ENCODE measurements at regions not wholly inside any gene's neighbourhood (a gene's known extent, or its start where the extent isn't known, plus 50 kb on each side); places are given as distances from the start of the nearest gene placed in this dataset.

DNA sequence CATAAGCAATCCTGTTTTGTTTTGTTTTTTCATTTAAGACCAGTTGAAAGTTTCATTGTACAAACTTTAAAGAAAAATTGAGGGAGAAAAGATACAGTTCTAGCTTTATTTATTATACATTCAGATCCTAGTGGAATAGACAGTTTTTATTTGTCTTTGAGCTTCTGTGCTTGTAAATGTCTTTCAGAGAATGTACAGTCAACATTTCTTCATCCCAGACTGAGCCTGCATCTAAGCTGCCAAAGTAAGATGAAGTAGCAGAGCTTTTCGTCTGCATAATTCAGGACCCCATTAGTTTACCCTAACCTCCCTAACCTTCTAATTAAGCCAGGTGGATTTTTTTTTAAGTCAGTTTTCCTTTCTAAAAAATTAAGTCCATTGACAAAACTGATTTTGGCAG is 516.7 kb upstream of the HTR2A start:
- H2AK5ac ChIP-seq (ENCODE audit: insufficient read length, low read length): no peak overlapping the region
- no peaks in the 10 kb centered on the region for H3K23me2 ChIP-seq (ENCODE audit: insufficient read length, low read depth, low read length, poor library complexity, severe bottlenecking)
- no peak overlapping the region for H4K8ac ChIP-seq (replicated peaks; ENCODE audit: insufficient read length, low read depth, low read length)
- no peak overlapping the region for H3K4ac ChIP-seq (ENCODE audit: low read depth, low read length)
- no peak overlapping the region for H2BK15ac ChIP-seq (ENCODE audit: low read depth, low read length)
- H3K56ac ChIP-seq (ENCODE audit: insufficient read length, low read depth, low read length): no peak overlapping the region
- Mint-ChIP-seq H3K27me3 (ENCODE audit: low read depth) (no peaks in the 10 kb centered on the region), H3K9me3 (no peaks in the 10 kb centered on the region), H3K4me1 (peaks cover under 1 to 7% of the 10 kb centered on the region in 2 experiments; a peak in 1 of 4 replicates), H3K36me3 (ENCODE audit: insufficient read depth in 1 of 3, low read depth in 3 of 3) (no peaks in the 10 kb centered on the region), H3K4me3 (no peak overlapping the region), H3K27ac (no peak overlapping the region)
- no peak overlapping the region for H3K27ac ChIP-seq (ENCODE audit: insufficient read length, low read depth, low read length)
- no peak for DNase-seq
- no peaks in the 10 kb centered on the region for H3K79me2 ChIP-seq (ENCODE audit: insufficient read depth, low read length)
- TF ChIP-seq, protein P1, sequence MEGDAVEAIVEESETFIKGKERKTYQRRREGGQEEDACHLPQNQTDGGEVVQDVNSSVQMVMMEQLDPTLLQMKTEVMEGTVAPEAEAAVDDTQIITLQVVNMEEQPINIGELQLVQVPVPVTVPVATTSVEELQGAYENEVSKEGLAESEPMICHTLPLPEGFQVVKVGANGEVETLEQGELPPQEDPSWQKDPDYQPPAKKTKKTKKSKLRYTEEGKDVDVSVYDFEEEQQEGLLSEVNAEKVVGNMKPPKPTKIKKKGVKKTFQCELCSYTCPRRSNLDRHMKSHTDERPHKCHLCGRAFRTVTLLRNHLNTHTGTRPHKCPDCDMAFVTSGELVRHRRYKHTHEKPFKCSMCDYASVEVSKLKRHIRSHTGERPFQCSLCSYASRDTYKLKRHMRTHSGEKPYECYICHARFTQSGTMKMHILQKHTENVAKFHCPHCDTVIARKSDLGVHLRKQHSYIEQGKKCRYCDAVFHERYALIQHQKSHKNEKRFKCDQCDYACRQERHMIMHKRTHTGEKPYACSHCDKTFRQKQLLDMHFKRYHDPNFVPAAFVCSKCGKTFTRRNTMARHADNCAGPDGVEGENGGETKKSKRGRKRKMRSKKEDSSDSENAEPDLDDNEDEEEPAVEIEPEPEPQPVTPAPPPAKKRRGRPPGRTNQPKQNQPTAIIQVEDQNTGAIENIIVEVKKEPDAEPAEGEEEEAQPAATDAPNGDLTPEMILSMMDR (conservative IDR thresholded peaks at IDR 0.05): no peak
- no peaks in the 10 kb centered on the region for H3K4me1 ChIP-seq (ENCODE audit: insufficient read depth, low read length)
- no peak overlapping the region for H2BK5ac ChIP-seq (ENCODE audit: insufficient read length, low read length)
- H3K27me3 ChIP-seq (ENCODE audit: insufficient read depth, low read length): no peaks in the 10 kb centered on the region
- H3K4me2 ChIP-seq (ENCODE audit: insufficient read depth, insufficient read length, low read length): no peak overlapping the region
- H3T11ph ChIP-seq (ENCODE audit: low read length): no peak overlapping the region
- H3K23ac ChIP-seq (ENCODE audit: insufficient read length, low read depth, low read length): no peak overlapping the region
- WGBS (ENCODE audit: extremely low coverage, insufficient read length, low lambda C conversion rate): no CpG with 5 or more reads among the region's 1 CpG
- no peak overlapping the region for H2AFZ ChIP-seq (ENCODE audit: low read length)
- no peaks in the 10 kb centered on the region for H3K79me1 ChIP-seq (ENCODE audit: insufficient read depth, low read depth, low read length, poor library complexity, severe bottlenecking)
- no peaks in the 10 kb centered on the region for H3K9me3 ChIP-seq (ENCODE audit: control insufficient read depth, low read depth, low read length)
- H4K91ac ChIP-seq (ENCODE audit: insufficient read length, low read depth, low read length): no peak overlapping the region
- no peak overlapping the region for H2BK120ac ChIP-seq (ENCODE audit: low read depth, low read length, poor library complexity, severe bottlenecking)
- no peak overlapping the region for H3K18ac ChIP-seq (ENCODE audit: insufficient read length, low read depth, low read length)
- H3K9ac ChIP-seq (ENCODE audit: extremely low read depth, insufficient read length, low read length): no peak overlapping the region
- H4K20me1 ChIP-seq (ENCODE audit: control insufficient read depth, insufficient read depth, insufficient read length): no peaks in the 10 kb centered on the region
- no peak overlapping the region for H3K14ac ChIP-seq (ENCODE audit: insufficient read depth, low read length)
- no peak overlapping the region for H2BK12ac ChIP-seq (ENCODE audit: insufficient read length, low read depth, low read length)
- no peak overlapping the region for H4K5ac ChIP-seq (ENCODE audit: insufficient read length, low read depth, low read length)
- no peak overlapping the region for H2BK20ac ChIP-seq (ENCODE audit: low read depth, low read length, poor library complexity, severe bottlenecking)

Measured in H9 (cell line).